ENCODE measurements at regions not wholly inside any gene's neighbourhood (a gene's known extent, or its start where the extent isn't known, plus 50 kb on each side); places are given as distances from the start of the nearest gene placed in this dataset.

DNA sequence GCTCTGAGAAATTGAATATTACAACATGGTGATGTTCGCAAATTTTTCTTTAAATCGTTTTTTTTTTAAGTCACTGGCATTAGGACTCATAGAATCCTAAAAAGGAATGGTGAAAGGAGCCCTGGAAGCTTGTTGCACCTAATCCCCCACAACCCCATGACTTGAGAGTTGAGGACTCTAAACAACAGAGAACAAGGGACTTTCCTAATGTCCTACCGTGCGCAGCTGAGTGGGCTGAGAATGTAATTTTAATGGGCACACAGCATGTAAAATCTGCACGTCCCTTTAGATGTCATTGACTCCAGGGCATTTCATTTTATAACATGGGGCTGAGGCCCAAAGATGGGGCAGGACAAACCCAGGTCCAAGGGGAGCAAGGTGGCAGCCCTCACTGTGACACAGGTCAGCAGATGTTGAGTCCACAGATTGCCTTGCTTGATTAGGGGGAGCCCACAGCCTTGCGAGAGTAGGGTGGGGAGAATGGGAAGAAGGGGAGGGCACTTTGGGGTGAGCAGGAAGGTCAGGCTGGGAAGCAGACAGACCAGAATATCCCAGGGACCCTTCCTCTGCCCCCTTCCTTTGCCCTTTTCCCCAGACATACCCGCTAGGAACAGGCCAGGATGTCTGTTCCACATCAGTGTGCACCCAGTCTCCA lies 208.4 kb upstream of the ZMIZ1 start:
- TF ChIP-seq EZH2 (IDR thresholded peaks at IDR 0.05) (no peak), POLR2AphosphoS5 (IDR thresholded peaks at IDR 0.05; ENCODE audit: borderline replicate concordance, low read depth, low read length) (no peak), FOXP2 (optimal IDR thresholded peaks at IDR 0.05; ENCODE audit: control extremely low read depth, extremely low read length, insufficient read depth) (no peak)

Measured in SK-N-MC (cell line).